Right lobe of liver (tissue), 6 donors: ENCODE measurements at regions not wholly inside any gene's neighbourhood (a gene's known extent, or its start where the extent isn't known, plus 50 kb on each side); places are given as distances from the start of the nearest gene placed in this dataset.

ENCODE experiments used
- ATAC-seq, 4 donors: fragments of 200-7000 bp; cut with Tn5 transposase; one replicate each; pipeline ENCODE4 v1.9.1; 2020; ENCODE audit warnings: mild to moderate bottlenecking in 4 of 4, moderate library complexity in 4 of 4
- DNase-seq, 3 donors: peaks; one replicate each; pipeline ENCODE4 v3.0.0-alpha.2; 2020
- H3K27ac ChIP-seq, 3 donors: fragments of 200-600 bp; one replicate each; pipeline ENCODE4 v1.8.0; 2022
- H3K27me3 ChIP-seq, 2 donors: fragments of 200-600 bp; one replicate each; pipeline ENCODE4 v1.8.0; 2022
- H3K36me3 ChIP-seq, 4 donors: fragments of 200-600 bp; sonication (generic) in 1 of 4; one replicate each; pipeline versions ENCODE4 v1.5.1 to v1.8.0; 2017 to 2022; ENCODE audit warnings: control low read depth in 1 of 4
- H3K4me1 ChIP-seq, 4 donors: fragments of 200-600 bp; sonication (generic) in 1 of 4; one replicate each; pipeline versions ENCODE4 v1.5.1 to v1.8.0; 2017 to 2022; ENCODE audit warnings: control low read depth in 1 of 4
- H3K4me3 ChIP-seq, 3 donors: fragments of 200-600 bp; one replicate each; pipeline ENCODE4 v1.8.0; 2022
- H3K9me3 ChIP-seq, 4 donors: fragments of 200-600 bp; sonication (generic) in 1 of 4; one replicate each; pipeline versions ENCODE4 v1.5.1 to v1.8.0; 2017 to 2022; ENCODE audit warnings: control low read depth in 1 of 4
- CTCF ChIP-seq, 4 donors: fragments of 200-600 bp in 3 of 4; fragments of 450-650 bp in 1 of 4; IDR thresholded peaks; one replicate each; pipeline versions ENCODE4 v1.5.1 to v1.8.0; 2016 to 2022; ENCODE audit warnings: antibody characterized with exemption in 4 of 4, mild to moderate bottlenecking in 2 of 4
- POLR2A ChIP-seq: fragments of 450-650 bp; IDR thresholded peaks from one replicate; pipeline ENCODE4 v1.6.1; 2017; ENCODE audit warnings: antibody characterized with exemption, mild to moderate bottlenecking
- WGBS: methylation state at CpG from one replicate; pipeline ENCODE4 v1.1.6; 2018; ENCODE audit warnings: low coverage, low lambda C conversion rate; ENCODE audit not compliant: insufficient coverage; ENCODE audit errors: missing lambda C conversion rate; 5-methylcytosine and 5-hydroxymethylcytosine counted together
- intact Hi-C, 2 donors: fragments of 100-400 bp; cut with DNase I; formaldehyde crosslinking; loops; one replicate each; pipeline versions ENCODE4 v1.11.2 to v1.14.1; 2022
- donor health status: DM: no; HTN: yes; CAD: no.
- donor health status: DM: no; HTN: no; CAD: no.
- donor health status: DM: no; HTN: no; CAD: no.
- donor health status: DM: no; HTN: yes; CAD: no.
- donor health status: DM: no; HTN: yes; CAD: no.

DNA sequence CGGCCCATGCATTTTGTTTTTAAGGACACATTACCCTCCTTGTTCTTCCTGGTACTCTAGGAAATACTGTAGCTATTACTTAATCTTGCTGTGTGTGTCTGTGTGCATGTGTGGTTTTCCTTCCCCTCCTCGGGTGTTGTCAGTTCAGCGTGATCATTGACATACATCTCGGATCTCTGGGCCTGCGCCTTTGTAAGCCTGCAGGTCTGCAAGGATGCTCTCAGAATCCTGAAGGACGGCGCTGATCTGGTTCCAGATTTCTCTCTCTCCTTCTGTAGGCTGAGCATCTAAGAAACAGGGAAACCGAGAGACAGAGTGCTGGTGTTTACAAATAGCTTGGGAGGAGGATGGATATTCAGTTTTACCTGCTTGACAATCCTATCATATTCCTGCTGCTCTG is 100.2 kb downstream of the CYRIA start:
- DNase-seq (no peak), ATAC-seq (no peak)
- H3K27ac ChIP-seq = no peak overlapping the region
- 65% methylated on average over 8 of the region's 8 CpGs for WGBS
- intact Hi-C loops = no loop called here
- H3K27me3 ChIP-seq = no peaks in the 10 kb centered on the region
- no peaks in the 10 kb centered on the region for H3K36me3 ChIP-seq
- TF ChIP-seq POLR2A (no peak), CTCF (IDR thresholded peaks at IDR 0.05) (no peak)
- H3K9me3 ChIP-seq = no peaks in the 10 kb centered on the region
- H3K4me1 ChIP-seq = no peaks in the 10 kb centered on the region
- no peak overlapping the region for H3K4me3 ChIP-seq

DNA sequence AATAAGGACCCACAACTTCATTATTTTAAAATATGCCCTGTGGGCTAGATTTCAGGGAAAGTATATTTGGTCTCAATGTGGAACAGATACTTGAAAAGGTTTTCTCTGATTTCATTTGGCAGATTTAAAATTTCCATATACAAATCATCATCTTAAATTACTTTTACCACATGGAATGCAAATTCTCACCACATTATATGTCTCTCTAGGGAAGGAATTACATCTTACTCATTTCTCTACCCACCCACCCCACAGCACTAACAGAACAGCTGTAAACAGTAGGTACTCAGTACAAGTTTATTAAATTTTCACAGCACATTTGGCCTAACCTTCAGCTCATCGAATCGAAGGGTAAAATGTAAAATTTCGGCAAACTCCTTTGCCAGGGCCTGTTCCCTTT is 104.0 kb downstream of the CYRIA start:
- no peak for TF ChIP-seq CTCF (IDR thresholded peaks at IDR 0.05)
- no peak for TF ChIP-seq POLR2A
- no peaks in the 10 kb centered on the region for H3K36me3 ChIP-seq
- intact Hi-C loops = no loop called here
- no peaks in the 10 kb centered on the region for H3K27me3 ChIP-seq
- DNase-seq (no peak), ATAC-seq (no peak)
- no peak overlapping the region for H3K4me3 ChIP-seq
- 100% methylated on average over 3 of the region's 3 CpGs for WGBS
- no peaks in the 10 kb centered on the region for H3K9me3 ChIP-seq
- no peak overlapping the region for H3K27ac ChIP-seq
- no peaks in the 10 kb centered on the region for H3K4me1 ChIP-seq

DNA sequence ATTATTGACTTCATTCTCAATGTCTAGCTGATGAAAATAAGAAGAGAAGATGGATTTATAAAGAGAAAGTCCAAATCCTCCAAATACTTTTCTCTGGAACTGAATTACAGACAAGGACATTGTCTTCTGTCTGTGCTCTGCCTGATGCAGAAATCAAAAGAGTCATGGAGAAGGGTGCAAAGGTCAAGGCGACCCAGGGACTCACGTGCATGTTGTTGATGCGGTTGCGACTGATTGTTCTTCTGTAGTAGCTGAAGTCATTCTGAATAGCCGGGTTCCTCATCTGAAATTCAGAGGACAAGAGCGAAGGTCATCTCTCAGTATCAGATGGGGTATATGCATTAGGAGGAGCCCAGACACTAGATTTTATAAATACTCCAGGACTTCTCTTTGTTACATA is 104.4 kb downstream of the CYRIA start:
- Histone ChIP-seq H3K4me3 (no peak overlapping the region), H3K4me1 (no peaks in the 10 kb centered on the region), H3K36me3 (no peaks in the 10 kb centered on the region), H3K27me3 (no peaks in the 10 kb centered on the region), H3K27ac (no peak overlapping the region), H3K9me3 (no peaks in the 10 kb centered on the region)
- WGBS = 54% methylated on average over 6 of the region's 6 CpGs
- ATAC-seq = no peak
- TF ChIP-seq POLR2A = no peak
- TF ChIP-seq CTCF (IDR thresholded peaks at IDR 0.05) = no peak
- DNase-seq = no peak
- intact Hi-C loops = no loop called here

GRCh38 chr2:16559278-16560067 is 106.2 kb downstream of the CYRIA start:
- DNase-seq = no peak
- H3K36me3 ChIP-seq = peaks cover 0 to 2% (median 0%) of the 10 kb centered on the region in 4 donors
- no peak for ATAC-seq
- no peaks in the 10 kb centered on the region for H3K9me3 ChIP-seq
- TF ChIP-seq CTCF (IDR thresholded peaks at IDR 0.05) (no peak), POLR2A (no peak)
- 61% methylated on average over 6 of the region's 7 CpGs for WGBS
- no peak overlapping the region for H3K4me3 ChIP-seq
- H3K27ac ChIP-seq = no peak overlapping the region
- H3K4me1 ChIP-seq = no peaks in the 10 kb centered on the region
- no peaks in the 10 kb centered on the region for H3K27me3 ChIP-seq
- intact Hi-C loops = no loop called here
